ENCODE measurements at regions not wholly inside any gene's neighbourhood (a gene's known extent, or its start where the extent isn't known, plus 50 kb on each side); places are given as distances from the start of the nearest gene placed in this dataset.

GRCh38 chr4:114296126-114296525, 302.5 kb upstream of the UGT8 start:
- TF ChIP-seq CTCF (IDR thresholded peaks at IDR 0.05) (no peak), POLR2A (IDR thresholded peaks at IDR 0.05) (no peak)
